HG02943 (cell line): ENCODE measurements at regions not wholly inside any gene's neighbourhood (a gene's known extent, or its start where the extent isn't known, plus 50 kb on each side); places are given as distances from the start of the nearest gene placed in this dataset.
A peak's percentile ranks its signal among the peaks of the same experiment; 100 is the strongest.
"Not testable (repeated sequence)": the region's sequence is repeated elsewhere in the genome, so short reads cannot be mapped to it uniquely, and the experiment has no call there.

Experiments used
- ATAC-seq: cut with Tn5 transposase; IDR thresholded peaks from one replicate; pipeline ENCODE4 v1.9.1; 2021; ENCODE audit warnings: mild to moderate bottlenecking, low read depth, moderate library complexity; ENCODE audit not compliant: unreplicated experiment

DNA sequence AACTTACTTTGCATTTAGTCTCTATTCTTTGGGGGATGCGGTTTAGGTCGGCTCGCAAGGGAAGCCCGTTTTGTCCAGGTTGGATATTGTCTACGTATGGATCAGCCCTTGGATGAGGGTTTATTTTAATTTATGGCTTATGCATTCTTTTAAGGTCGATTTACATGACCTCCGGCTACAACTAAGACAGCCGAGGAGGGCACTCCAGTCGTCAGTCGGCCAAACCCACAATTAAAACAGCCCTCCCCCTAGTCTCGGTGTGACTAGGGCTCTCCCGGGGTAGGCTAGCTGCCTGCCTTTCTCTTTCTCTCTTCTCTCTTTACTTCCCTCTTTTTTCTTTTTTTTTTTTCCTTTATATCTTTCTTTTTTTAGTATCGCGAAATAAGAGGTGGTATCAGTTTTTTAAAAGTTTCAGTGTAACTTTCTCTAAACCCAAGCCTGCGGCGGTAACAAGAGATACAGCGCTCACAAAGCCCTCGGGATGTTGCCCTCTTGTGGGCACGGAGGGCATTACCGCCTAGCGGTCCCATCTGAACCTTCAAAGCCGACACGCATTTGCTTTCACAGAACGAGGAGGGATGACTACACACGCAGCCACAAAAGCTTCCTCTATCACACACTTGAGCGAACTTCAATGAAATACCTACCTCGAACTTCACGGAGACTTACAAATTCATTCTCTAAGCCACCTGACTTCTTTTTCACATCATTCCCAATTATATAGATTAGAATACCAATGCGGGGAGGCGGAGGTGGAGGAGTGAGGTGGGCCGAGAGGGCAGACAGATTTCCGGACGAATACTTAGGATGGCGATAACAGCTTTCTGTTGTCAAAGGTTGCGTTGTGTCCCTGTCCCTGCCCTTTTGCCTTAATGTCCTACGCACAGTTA is 132.3 kb upstream of the C11orf58 start:
- peak; percentile 91 for ATAC-seq

DNA sequence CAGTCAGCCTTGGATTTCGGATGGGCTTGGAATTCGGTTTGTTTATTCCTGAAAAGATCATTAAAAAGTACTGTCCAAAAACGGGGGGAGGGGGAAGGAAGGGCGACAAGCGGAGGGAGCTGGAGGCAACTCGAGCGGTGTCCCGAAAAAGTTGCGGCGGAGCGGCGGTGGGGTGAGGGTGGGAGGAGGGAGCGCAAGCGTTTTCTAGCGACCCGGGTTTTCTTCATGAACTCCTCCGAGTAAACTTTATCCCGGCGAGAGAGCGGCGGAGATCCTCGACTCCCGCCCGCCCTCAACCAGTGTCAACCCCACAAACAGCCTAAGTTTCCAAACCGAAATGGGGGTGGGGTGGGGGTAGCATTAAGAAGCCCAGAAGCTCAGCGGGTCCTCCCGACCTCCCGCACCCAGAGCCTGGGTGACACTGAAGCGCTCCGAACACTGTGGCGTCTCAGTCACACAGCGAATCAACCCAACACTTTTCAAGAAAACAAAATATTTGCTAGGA is 133.0 kb upstream of the C11orf58 start:
- no peak for ATAC-seq

DNA sequence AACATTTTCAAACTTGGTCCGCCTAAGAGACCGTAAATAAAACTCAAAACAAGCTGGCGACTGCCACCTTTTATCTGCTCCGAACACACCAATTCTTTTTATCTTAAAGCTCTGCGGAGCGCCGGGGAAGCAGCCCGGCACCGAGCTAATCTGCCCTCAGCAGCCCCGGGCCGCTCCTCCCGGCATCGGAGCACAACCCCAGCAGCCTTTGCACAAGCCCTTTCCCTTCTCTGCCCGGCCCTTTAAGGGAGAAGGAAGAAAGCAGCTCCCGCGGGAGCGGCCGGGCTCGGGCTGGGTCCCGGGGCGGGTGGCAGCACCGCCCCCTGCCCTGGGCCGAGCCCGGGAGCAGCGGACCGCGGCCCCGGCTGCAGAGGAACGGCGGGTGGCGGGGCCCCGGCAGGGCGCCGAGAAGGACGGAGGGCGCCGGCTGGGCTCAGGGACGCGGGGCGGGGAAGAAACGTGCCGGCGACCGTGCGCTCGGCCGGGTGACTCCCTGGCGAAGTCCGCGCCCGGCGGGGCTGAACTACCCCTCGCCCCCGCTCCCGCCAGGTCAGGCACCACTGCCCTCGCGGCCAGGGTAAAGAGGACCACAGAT is 133.6 kb upstream of the C11orf58 start:
- no peak for ATAC-seq

DNA sequence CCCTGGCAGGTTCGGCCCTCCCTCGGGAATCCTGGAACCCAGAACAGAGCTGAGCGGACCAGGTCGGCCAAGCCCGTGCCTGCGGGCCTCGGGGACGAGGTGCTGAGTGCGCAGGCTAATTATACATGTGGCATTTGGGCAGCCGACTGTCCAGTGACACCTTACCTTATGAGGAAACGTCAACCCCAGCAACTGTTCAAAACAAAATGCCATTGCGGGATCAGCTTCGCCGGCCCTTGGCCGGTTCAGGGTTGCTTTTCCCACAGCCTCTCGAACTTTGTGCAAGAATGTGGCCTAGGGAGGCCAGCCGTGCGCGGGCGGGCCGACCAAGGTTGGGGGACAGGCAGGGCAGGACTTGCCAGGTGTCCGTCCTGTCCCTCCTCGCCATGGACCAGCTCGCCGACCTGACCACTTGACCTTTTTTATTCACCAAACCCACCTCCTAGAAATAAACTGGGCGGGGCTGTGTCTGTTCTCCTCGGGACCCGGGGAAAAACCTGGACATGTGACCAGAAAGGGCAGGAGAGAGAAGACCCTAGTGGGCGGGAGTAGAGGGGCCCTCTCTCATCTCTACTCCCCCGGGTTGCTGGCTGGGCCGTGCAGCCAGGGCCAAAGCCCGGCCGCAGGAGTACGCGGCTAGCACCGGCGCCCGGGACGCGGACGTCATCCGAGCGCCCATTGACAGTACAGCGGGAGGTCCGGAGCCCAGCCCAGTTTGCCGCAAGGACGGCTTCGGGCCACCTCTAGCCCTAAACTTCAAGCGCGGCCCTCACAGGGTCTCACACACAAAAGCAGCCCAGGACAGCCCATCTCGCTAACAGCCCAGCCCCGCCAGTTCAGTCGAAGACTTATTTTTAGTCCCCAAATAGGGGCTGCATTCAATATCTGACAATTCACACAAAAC is 134.3 kb upstream of the C11orf58 start:
- no peak for ATAC-seq

DNA sequence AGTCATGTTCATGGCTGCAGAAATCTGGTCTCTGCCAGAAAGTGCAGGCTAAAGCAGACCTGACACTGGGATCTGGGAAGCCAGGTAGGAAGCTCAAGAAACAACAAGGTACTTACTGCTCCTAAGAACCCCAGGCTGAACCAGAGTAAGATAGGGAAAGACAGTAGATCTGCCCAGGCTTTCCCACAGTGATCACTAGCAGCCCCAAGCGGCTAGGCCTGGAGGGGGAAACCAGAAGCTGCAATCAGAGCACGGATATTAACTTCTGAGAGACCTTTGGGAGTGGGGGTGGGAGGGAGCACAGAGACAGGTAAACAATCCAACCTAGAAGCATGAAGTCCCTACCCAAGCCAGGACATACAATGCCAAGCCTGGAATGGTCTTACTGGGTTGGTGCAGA is 135.2 kb upstream of the C11orf58 start:
- ATAC-seq: no peak

DNA sequence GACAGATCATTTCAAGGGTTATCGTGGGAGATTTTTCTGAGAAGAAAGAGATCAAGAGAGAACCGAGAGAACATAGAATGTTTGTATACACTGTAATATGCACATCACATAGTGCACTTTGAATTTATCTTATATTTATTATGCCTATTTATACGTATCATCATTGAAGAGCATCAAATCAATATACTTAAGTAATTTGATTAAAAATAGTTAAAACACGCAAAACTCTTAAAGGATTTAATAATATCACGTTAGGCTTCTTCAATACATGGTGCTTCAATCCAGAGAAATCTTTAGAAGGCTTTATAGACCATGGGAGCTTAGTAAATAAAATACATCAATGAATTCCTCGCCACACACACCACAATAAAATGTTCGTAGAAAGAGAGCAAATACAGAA is 139.5 kb upstream of the C11orf58 start:
- ATAC-seq: no peak

DNA sequence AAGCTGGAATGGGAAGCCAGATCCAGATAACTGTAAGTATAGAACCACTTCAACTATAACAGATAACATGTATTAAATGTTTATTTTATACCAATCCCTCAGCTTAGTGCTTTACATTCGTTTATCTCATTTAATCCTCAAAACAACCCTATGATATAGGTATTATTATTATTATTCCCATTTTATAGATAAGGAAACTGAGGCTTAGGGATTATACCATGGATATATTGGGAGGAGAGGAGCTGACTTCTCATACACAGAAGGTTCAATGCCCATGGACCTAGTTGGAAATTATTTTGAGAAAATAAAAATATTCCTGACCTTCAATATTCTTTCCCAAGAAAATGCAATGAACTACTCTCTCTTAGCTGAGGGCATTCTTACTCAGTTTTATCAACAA is 140.4 kb upstream of the C11orf58 start:
- no peak for ATAC-seq

DNA sequence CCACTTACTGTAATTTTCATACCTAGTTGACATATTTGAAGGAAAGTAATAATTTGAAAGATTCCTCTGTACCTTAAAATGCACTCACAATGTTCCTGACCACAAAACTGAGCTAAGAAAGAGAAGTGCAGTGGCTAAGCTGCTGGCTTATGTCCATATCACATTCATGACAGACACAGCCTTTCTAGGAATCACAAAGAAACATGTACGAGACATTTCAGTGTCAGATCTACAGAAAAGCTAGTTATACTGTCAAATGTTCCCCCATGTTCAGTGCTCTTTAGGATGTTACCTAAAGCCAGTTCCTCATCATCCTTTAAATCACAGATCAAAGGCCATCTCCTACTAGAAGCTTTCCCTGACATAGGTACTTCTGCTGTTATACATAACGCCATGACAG is 142.2 kb upstream of the C11orf58 start:
- no peak for ATAC-seq

DNA sequence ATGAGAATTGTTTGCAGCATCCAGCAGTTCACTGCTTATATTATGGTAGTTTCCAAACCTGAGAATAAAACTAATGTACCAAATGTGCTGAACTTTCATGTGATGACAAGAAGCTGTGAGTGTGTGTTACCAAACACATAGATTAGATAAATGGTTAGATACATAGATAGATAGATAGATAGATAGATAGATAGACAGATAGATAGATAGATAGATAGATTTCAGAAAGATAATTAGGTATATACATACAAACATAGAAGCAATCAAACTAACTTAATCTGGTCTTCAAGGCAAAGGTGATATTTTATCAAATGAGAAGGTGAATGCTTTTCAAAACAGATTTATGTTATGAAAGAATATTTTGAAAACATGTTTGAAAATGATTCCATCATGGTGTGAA is 147.3 kb upstream of the C11orf58 start:
- no peak for ATAC-seq

DNA sequence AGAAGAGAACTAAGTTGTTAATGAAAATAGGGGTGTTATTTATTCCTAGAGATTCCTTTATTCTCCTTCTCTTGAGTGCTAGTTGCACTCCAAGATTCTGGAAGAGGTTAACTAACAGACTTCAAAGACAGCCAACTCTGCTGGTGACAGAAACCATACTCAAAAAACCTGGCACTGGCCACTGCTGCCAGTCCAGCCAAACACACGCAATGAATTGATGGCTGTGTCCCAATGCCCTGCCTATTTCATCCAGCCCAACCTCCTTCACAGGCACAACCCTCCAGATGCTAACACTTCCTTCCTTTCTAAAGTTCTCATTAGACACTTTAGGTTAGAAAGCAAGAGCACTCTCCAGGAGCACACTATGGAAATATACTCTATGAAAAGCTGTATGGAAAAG is 150.8 kb upstream of the C11orf58 start:
- ATAC-seq: no peak

DNA sequence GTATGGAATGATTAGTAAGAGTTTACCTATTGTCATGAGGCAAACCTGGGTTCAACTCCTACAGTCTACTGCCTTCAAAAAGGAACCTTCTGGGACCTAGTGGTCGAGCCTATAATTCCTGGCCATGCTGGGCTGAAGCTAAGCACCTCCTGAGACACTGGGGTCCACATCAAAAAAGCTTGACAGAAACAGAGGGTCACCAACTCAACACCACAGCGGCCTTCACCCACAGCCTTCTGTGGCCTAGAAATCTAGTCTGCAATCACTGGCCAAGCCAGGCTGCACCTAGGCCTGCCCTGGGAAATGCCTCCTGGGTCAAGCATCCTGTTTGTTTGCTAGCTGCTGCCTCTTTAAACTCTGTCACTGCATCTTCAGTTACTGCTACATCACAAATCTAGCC is 153.9 kb upstream of the C11orf58 start:
- no peak for ATAC-seq

DNA sequence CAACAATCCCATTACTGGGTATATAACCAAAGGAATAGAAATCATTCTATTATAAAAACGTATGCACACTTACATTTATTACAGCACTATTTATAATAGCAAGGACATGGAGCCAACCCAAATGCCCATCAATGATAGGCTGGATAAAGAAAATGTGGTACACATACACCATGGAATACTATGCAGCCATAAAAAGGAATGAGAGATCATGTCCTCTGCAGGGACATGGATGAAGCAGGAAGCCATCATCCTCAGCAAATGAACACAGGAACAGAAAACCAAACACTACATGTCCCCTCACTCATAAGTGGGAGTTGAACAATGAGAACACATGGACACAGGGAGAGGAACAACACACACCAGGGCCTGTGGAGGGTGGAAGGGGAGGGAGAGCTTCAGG is 157.4 kb upstream of the C11orf58 start:
- ATAC-seq: not testable (repeated sequence)

DNA sequence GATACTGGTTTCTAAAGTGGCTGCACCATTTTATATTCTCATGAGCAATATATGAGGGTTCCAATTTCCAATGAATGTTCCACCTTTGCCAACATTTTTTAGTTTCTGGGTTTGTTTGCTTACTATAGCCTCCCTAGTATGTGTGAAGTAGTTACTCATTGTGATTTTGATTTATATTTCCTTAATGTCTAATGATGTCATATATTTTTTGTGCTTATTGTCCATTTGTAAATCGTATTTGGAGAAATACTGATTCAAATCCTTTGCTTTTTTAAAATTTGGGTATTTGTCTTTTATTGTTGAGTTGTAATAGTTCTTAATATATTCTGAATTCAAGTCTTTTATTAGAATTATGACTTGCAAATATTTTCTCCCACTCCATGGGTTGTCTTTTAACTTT is 161.0 kb upstream of the C11orf58 start:
- ATAC-seq: no peak

DNA sequence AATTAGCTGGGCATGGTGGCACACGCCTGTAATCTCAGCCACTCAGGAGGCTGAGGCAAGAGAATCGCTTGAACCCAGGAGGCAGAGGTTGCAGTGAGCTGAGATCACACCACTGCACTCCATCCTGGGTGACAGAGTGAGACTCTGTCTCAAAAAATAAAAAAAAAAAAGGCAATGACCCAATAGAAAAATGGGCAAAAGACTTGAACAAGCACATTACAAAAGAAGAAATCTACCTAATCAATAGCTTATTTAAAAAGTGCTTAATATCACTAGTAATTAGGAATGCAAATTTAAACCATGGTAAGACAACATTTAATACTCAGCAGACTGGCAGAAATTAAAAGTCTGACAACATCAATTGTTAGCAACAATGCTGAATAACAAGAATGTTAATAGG is 163.6 kb upstream of the C11orf58 start:
- not testable (repeated sequence) for ATAC-seq

DNA sequence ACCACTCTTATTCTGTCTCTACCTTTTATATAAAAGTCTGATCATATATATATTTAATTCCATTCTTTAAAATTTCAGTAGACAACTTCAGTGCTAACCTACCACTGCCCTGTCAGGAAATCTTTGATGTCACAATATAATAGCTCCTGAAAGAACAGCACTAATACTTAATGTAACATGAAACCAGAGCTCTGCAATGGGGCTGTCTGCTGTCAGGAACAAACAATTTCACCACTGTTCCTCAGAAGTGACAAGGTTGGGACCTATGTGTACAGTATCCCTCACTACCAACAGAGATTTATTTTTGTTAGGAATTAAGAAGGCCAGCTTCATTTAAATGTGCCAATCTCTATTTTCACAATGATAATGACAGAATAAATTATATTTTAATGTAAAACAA is 165.5 kb upstream of the C11orf58 start:
- no peak for ATAC-seq

DNA sequence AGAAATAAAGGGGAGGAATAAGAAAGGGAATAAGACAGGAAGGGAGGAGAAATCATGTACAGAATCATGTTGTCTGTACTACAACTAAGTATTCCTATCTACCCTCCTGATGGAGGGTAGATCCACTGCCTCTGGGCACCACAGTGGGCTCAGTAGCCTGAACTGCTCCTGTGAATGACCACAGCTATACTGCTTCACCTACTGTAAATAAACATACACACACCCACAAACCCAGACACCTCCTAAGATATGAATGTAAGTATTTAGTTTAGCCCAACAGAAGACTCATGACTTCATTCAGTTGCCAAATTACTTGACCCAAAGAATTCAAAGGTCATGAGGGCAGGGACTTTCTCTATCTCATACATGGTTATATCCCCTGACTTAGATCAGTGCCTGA is 177.3 kb upstream of the C11orf58 start:
- no peak for ATAC-seq

DNA sequence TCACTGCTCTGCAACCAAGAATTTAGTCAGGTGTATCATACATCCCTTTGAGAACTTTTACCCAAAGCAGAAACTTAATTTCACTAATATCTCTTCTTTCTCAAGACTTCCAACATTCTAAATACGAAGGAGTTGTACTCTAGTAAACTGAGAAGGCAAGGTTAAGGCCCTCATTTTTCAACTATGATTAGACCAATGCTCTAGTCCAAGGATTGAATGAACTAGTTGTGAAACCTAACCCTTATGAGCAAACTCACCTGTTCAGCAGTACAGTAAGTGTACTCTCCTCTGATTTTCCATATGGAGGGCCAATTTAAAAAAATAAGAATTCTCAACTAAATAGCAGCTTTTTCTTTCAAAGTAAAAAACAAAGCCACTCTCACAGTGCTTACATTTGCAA is 180.0 kb upstream of the C11orf58 start:
- no peak for ATAC-seq

DNA sequence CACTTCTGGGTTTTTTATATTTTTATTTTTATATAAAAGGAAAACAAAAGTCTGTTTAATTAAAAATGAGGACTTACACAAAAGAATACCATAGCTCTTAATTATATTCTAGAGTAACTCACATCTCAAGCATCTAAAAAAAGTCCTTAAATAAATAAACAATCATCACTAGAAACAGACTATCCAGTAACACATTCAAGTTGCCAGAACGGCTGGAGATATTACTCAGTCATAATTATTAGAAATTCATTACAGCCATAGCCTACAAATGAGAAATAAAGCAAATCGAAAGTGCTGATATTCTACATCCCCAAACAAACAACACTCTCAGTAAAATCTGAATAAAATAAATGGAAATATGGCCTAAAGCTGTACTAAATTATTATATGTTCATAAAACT is 182.5 kb upstream of the C11orf58 start:
- ATAC-seq: no peak

DNA sequence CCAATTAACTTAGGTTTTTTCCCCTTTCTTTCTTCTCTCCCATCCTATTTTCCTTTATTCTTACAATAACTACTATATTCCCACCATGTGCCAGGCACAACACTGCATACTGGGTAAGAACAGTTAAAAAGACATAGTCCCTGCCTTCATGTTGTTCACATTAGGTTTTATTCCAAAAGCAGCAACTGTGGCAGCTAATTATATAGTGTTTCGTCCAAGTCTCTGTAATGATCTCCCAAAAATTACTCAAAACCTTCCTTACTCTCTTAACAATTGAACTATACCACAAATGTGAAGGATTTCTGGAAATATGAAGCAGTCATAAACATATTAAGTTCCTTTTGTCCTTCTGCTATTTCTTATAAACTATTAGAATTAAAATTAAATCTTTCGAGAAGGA is 184.1 kb upstream of the C11orf58 start:
- ATAC-seq: no peak

DNA sequence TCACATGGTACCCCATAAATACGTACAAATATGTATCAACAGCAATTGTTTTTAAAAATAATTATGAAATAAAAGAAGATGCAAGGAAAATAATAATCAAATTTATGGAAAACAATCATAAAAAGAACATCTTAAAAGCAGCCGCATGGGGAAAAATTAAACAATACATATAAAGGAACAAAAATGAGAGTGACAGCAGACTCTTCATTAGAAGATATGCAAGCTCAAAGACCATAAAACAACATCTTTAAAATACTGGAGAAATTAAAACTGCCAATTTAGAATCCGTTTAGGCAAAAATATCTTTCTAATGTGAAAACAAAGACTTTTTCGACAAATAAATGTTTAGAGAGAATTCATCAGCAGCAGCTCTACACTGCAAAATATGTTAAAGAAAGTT is 190.6 kb upstream of the C11orf58 start:
- no peak for ATAC-seq

DNA sequence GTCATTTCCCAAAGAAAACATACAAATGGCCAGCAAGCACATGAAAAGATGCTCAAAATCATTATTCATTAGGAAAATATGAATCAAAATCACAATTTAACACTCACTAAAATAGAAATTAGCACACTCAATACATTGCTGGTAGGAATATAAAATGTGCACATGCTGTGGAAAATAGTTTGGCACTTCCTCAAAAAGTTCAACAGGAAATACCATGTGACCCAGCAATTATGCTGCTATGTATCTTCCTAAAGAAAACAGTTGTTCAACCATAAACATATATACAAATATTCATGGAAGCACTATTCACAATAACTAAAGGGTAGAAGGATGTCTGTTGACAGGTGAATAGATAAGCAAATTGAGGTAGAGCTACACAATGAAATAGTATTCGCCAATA is 187.3 kb upstream of the SOX6 start:
- ATAC-seq: no peak
